ENCODE measurements at regions not wholly inside any gene's neighbourhood (a gene's known extent, or its start where the extent isn't known, plus 50 kb on each side); places are given as distances from the start of the nearest gene placed in this dataset.

DNA sequence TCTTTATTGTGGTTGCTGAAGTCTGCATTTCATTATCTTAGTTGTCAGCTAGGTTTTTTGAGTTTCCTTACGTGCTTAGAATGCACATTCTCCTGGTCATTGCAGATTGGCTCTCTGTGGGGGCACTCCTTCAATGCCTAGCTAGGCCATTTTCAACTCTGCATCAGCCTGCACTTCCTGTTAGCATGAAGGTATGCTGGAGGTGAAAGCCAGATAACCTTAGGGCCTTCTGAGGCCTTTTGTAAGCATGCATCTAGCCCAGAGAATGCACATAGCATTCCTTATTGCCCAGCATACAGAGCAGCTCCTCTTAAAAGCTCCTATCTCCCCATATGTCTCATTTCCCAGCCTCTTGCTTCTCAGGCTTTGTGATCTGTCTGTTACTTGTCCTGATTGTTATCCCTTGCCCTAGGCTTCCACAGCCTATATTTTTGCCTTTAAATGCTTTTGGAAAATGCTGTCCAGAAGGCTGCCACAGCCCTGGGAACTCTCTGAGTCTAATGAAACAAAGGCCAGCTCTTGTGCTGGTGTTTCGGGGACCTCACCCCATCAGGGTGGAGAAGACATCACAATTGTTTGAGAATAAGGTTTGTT lies 108.1 kb upstream of the IGFBP3 start:
- TF ChIP-seq, protein P1, sequence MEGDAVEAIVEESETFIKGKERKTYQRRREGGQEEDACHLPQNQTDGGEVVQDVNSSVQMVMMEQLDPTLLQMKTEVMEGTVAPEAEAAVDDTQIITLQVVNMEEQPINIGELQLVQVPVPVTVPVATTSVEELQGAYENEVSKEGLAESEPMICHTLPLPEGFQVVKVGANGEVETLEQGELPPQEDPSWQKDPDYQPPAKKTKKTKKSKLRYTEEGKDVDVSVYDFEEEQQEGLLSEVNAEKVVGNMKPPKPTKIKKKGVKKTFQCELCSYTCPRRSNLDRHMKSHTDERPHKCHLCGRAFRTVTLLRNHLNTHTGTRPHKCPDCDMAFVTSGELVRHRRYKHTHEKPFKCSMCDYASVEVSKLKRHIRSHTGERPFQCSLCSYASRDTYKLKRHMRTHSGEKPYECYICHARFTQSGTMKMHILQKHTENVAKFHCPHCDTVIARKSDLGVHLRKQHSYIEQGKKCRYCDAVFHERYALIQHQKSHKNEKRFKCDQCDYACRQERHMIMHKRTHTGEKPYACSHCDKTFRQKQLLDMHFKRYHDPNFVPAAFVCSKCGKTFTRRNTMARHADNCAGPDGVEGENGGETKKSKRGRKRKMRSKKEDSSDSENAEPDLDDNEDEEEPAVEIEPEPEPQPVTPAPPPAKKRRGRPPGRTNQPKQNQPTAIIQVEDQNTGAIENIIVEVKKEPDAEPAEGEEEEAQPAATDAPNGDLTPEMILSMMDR (IDR thresholded peaks at IDR 0.05; ENCODE audit: insufficient read depth, low read depth, low read length): no peak
- CTCF ChIA-PET: no interaction called here
- DNase-seq (ENCODE audit: low read depth): no peak
- POLR2A ChIA-PET: no interaction called here
- Histone ChIP-seq H3K27me3 (ENCODE audit: control insufficient read depth, insufficient read depth, low read length) (no peaks in the 10 kb centered on the region), H3K4me3 (ENCODE audit: low read depth, low read length) (no peak overlapping the region), H3K36me3 (ENCODE audit: control insufficient read depth, insufficient read depth, low read length) (no peaks in the 10 kb centered on the region)

GRCh38 chr7:46028246-46028645 lies 107.2 kb upstream of the IGFBP3 start:
- POLR2A ChIA-PET: no interaction called here
- Histone ChIP-seq H3K36me3 (ENCODE audit: control insufficient read depth, insufficient read depth, low read length) (no peaks in the 10 kb centered on the region), H3K4me3 (ENCODE audit: low read depth, low read length) (no peak overlapping the region), H3K27me3 (ENCODE audit: control insufficient read depth, insufficient read depth, low read length) (no peaks in the 10 kb centered on the region)
- CTCF ChIA-PET: no interaction called here
- TF ChIP-seq, protein P1 (IDR thresholded peaks at IDR 0.05; ENCODE audit: insufficient read depth, low read depth, low read length): no peak
- DNase-seq (ENCODE audit: low read depth): no peak

DNA sequence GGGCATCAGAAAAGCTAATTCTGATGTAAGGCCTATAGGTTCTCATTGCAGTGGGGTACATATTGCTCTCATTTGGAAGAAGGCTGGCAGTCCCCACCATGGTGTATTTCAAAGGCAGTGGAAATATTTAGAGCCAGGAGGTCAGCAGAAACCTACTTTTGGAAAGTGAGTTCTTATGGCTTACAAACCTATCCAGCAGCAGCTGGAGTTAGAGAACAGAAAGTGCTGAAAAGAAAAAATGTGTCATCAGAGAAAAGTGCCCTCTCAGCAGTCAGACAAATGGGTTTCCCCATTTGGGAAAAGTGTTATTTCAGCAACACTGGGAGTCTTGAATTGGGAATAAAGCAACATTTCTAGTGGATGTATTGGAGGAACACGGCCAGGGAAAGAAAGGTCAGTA lies 105.7 kb upstream of the IGFBP3 start:
- no peaks in the 10 kb centered on the region for H3K36me3 ChIP-seq (ENCODE audit: control insufficient read depth, insufficient read depth, low read length)
- no peak overlapping the region for H3K4me3 ChIP-seq (ENCODE audit: low read depth, low read length)
- POLR2A ChIA-PET: no interaction called here
- TF ChIP-seq, protein P1 (IDR thresholded peaks at IDR 0.05; ENCODE audit: insufficient read depth, low read depth, low read length): no peak
- H3K27me3 ChIP-seq (ENCODE audit: control insufficient read depth, insufficient read depth, low read length): no peaks in the 10 kb centered on the region
- CTCF ChIA-PET: interaction anchor here (1.2 kb wide), 1 partner anchor 104 kb away, joined by 4 read pairs; no protein-coding TSS in a partner anchor
- DNase-seq (ENCODE audit: low read depth): no peak

GRCh38 chr7:46024263-46024916 lies 103.3 kb upstream of the IGFBP3 start:
- H3K36me3 ChIP-seq (ENCODE audit: control insufficient read depth, insufficient read depth, low read length): no peaks in the 10 kb centered on the region
- no peak for DNase-seq (ENCODE audit: low read depth)
- TF ChIP-seq, protein P1 (IDR thresholded peaks at IDR 0.05; ENCODE audit: insufficient read depth, low read depth, low read length): no peak
- CTCF ChIA-PET: interaction anchor here (0.8 to 1.2 kb wide), 3 partner anchors 25 to 108 kb away, joined by 3 to 4 read pairs (median 4); no protein-coding TSS in a partner anchor
- H3K4me3 ChIP-seq (ENCODE audit: low read depth, low read length): no peak overlapping the region
- no peaks in the 10 kb centered on the region for H3K27me3 ChIP-seq (ENCODE audit: control insufficient read depth, insufficient read depth, low read length)
- POLR2A ChIA-PET: no interaction called here

DNA sequence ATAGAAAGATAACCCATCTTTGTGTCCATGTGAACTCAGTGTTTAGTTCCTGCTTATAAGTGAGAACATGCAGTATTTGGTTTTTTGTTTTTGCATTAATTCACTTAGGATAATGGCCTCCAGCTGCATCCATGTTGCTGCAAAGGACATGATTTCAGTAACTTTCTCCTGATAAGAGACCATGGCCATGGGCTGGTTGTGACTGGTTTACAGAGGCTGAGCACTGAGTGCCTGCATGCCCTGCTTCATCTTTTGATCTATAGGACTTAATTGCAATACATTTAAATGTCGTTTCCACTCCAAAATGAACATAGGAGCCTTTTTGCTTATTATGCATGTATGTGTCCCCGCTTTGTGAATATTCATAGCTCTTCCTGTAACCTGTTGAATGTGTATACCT lies 101.3 kb upstream of the IGFBP3 start:
- CTCF ChIA-PET: interaction anchor here (1.2 kb wide), 1 partner anchor 11 kb away, joined by 3 read pairs; no protein-coding TSS in a partner anchor
- DNase-seq (ENCODE audit: low read depth): no peak
- Histone ChIP-seq H3K36me3 (ENCODE audit: control insufficient read depth, insufficient read depth, low read length) (no peaks in the 10 kb centered on the region), H3K27me3 (ENCODE audit: control insufficient read depth, insufficient read depth, low read length) (no peaks in the 10 kb centered on the region), H3K4me3 (ENCODE audit: low read depth, low read length) (no peak overlapping the region)
- TF ChIP-seq, protein P1 (IDR thresholded peaks at IDR 0.05; ENCODE audit: insufficient read depth, low read depth, low read length): no peak
- POLR2A ChIA-PET: no interaction called here
